ENCODE measurements at regions not wholly inside any gene's neighbourhood (a gene's known extent, or its start where the extent isn't known, plus 50 kb on each side); places are given as distances from the start of the nearest gene placed in this dataset.
"Not testable (repeated sequence)": the region's sequence is repeated elsewhere in the genome, so short reads cannot be mapped to it uniquely, and the experiment has no call there.

DNA sequence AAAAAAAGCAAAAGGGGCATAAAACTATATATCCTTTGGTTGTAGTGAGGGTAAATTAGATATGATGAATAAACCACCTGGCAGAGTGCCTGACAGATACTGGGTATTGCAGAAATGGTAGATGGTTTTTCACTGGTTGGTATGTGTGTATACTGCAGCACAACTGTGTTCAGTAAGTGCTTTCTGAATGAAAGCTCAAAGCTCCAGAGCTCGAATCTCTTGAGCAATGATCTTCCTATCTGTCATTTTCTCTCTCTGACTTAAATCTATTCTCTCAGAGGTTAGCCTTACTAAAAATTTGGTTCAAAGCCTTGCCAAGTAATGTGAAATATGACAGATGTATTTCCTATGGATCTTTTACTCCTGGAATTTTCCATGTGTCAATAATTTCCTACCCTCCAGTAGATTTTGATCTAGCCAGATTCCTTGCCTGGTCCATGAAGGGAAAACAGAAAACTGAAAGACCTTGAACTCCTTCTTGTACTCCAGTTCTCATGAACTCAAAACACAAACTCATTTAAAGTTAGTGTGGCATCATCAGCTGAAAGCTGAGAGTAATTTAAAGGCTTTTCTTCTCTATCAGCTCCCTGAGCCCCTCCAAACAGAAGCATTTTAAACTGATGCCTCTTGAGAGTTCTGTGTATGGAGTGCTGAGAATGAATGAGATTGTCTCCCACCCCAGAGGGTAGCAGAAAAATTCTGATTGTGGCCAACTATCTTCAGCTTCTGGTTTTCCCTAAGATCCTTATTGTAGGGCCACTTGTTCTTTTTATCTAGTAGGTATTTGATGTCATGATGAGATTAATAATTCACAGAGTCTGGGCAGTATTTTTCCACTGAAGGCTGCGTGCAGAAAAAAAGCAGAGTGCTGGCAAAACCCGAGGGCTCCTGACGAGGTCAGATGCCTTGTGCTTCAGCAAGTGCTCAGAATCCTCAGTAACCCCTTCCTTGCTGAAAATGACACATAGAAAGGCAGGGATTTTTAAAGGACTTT, 363.4 kb upstream of the BOD1L1 start:
- H3K4me1 ChIP-seq (ENCODE audit: insufficient read depth, insufficient read length): no peaks in the 10 kb centered on the region
- H3K9me3 ChIP-seq (ENCODE audit: insufficient read depth, low read length): no peaks in the 10 kb centered on the region
- TF ChIP-seq SUZ12 (IDR thresholded peaks at IDR 0.05; ENCODE audit: extremely low read depth, insufficient read depth, insufficient read length) (no peak), YY1 (IDR thresholded peaks at IDR 0.05; ENCODE audit: insufficient read depth, insufficient read length) (no peak), ZNF274 (IDR thresholded peaks at IDR 0.05; ENCODE audit: low read depth, low read length) (no peak)
- DNase-seq (ENCODE audit: low read depth, low spot score): no peak
- H3K9ac ChIP-seq (ENCODE audit: insufficient read length, low read depth): no peak overlapping the region
- H3K4me3 ChIP-seq (ENCODE audit: insufficient read length, low read depth): no peak overlapping the region
- H3K36me3 ChIP-seq (ENCODE audit: insufficient read depth, insufficient read length, low read length): no peaks in the 10 kb centered on the region
- no peaks in the 10 kb centered on the region for H3K27me3 ChIP-seq (ENCODE audit: insufficient read depth, insufficient read length)

DNA sequence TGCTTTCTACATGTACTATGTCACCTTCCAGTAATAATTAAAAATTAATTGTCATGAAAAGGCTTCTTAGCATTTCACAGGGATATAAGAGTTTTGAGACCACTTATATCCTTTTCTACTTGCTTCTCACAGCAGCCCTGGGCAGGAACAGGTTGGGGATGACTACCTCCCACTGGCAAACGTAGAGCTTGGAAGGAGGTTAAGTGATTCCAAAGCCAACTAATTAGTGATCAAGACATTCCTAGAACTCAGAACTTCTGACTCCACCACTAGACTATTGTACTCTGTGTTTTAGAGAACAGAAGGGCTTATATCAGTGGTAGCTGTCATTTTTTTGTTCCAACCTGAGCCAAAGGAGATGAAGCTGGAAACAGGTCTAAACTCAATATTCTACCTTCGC, 364.5 kb upstream of the BOD1L1 start:
- Histone ChIP-seq H3K36me3 (ENCODE audit: insufficient read depth, insufficient read length, low read length) (no peaks in the 10 kb centered on the region), H3K9ac (ENCODE audit: insufficient read length, low read depth) (no peak overlapping the region), H3K9me3 (ENCODE audit: insufficient read depth, low read length) (no peaks in the 10 kb centered on the region), H3K4me3 (ENCODE audit: insufficient read length, low read depth) (no peak overlapping the region), H3K27me3 (ENCODE audit: insufficient read depth, insufficient read length) (no peaks in the 10 kb centered on the region), H3K4me1 (ENCODE audit: insufficient read depth, insufficient read length) (no peaks in the 10 kb centered on the region)
- DNase-seq (ENCODE audit: low read depth, low spot score): no peak
- no peak for TF ChIP-seq YY1 (IDR thresholded peaks at IDR 0.05; ENCODE audit: insufficient read depth, insufficient read length)
- TF ChIP-seq SUZ12 (IDR thresholded peaks at IDR 0.05; ENCODE audit: extremely low read depth, insufficient read depth, insufficient read length): no peak
- TF ChIP-seq ZNF274 (IDR thresholded peaks at IDR 0.05; ENCODE audit: low read depth, low read length): no peak

DNA sequence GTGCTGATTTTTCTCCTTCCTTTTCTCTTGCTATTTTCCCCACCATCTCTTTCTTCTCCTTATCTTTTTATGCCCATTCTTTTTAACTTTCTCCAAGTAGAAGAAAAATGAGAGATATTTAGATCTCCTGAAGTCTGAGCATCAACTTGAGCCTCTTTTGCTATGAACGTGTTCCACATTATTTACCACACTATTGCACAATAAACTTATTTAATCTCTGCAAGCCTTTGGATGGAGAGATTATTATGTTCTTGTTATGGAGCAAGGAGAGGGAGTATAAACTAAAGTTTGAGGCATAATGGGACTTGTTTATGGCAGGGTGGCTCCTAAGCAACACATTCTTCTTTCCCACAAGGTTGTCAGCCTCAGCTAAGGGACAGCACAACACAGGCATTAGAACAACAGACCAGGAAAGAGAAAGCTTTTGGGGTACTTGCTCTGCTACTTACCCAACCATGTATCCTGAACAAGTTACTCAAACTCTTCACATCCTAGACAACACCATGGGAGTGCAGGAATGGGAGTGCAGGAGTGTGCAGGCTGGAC, 365.5 kb upstream of the BOD1L1 start:
- Histone ChIP-seq H3K4me1 (ENCODE audit: insufficient read depth, insufficient read length) (no peaks in the 10 kb centered on the region), H3K4me3 (ENCODE audit: insufficient read length, low read depth) (no peak overlapping the region), H3K27me3 (ENCODE audit: insufficient read depth, insufficient read length) (no peaks in the 10 kb centered on the region), H3K9me3 (ENCODE audit: insufficient read depth, low read length) (no peaks in the 10 kb centered on the region), H3K9ac (ENCODE audit: insufficient read length, low read depth) (no peak overlapping the region), H3K36me3 (ENCODE audit: insufficient read depth, insufficient read length, low read length) (no peaks in the 10 kb centered on the region)
- TF ChIP-seq SUZ12 (IDR thresholded peaks at IDR 0.05; ENCODE audit: extremely low read depth, insufficient read depth, insufficient read length) (no peak), ZNF274 (IDR thresholded peaks at IDR 0.05; ENCODE audit: low read depth, low read length) (no peak), YY1 (IDR thresholded peaks at IDR 0.05; ENCODE audit: insufficient read depth, insufficient read length) (no peak)
- DNase-seq (ENCODE audit: low read depth, low spot score): no peak

DNA sequence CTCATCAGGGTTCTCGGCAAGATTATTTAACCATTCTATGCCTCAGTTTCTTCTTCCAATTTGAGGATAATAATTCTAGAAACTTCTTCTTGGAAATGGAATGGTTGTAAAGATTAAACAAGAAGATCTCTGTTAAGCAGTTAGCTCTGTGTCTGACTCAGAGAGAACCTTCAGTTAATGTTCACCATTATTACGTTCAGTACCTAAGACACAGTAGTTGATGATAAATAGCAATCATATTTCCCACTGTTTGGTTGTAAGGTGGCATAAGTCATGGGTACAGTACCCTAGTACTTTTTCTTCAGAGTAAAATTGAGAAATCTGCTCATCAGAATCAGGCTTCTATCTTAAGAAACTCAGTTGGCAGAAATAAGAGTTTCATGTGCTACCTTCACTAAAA, 366.5 kb upstream of the BOD1L1 start:
- Histone ChIP-seq H3K9ac (ENCODE audit: insufficient read length, low read depth) (no peak overlapping the region), H3K9me3 (ENCODE audit: insufficient read depth, low read length) (no peaks in the 10 kb centered on the region), H3K36me3 (ENCODE audit: insufficient read depth, insufficient read length, low read length) (no peaks in the 10 kb centered on the region), H3K4me3 (ENCODE audit: insufficient read length, low read depth) (no peak overlapping the region), H3K4me1 (ENCODE audit: insufficient read depth, insufficient read length) (no peaks in the 10 kb centered on the region), H3K27me3 (ENCODE audit: insufficient read depth, insufficient read length) (no peaks in the 10 kb centered on the region)
- no peak for TF ChIP-seq ZNF274 (IDR thresholded peaks at IDR 0.05; ENCODE audit: low read depth, low read length)
- no peak for TF ChIP-seq SUZ12 (IDR thresholded peaks at IDR 0.05; ENCODE audit: extremely low read depth, insufficient read depth, insufficient read length)
- no peak for TF ChIP-seq YY1 (IDR thresholded peaks at IDR 0.05; ENCODE audit: insufficient read depth, insufficient read length)
- no peak for DNase-seq (ENCODE audit: low read depth, low spot score)

DNA sequence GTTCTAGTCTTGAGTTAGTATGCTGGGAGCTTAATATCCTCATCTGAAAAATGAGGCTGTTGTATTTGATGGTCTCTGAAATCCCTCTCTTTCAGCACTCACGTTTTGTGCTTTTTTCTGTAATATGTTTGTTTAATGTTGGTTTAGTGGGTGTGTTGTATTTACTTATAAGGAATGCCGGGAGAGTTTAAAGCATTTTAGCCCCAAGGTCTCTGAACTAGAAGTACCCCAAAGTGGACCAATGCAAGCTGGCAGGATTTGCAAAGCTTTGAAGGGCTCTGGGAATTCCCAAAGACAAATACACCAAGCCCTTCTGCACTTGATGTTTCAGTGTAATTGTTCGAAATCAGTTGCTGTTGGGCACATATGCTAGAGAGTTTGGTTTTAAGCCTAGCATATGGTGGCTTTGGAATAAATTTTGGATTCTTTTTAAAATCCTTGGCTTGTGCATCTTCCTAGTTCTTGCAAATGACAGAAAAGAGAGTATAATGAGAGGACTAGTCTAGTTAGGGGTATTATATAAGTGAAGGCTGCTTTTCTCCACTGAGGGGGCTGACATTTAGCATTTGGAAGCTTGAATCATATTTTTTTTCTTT, 371.4 kb upstream of the BOD1L1 start:
- Histone ChIP-seq H3K36me3 (ENCODE audit: insufficient read depth, insufficient read length, low read length) (no peaks in the 10 kb centered on the region), H3K4me3 (ENCODE audit: insufficient read length, low read depth) (no peak overlapping the region), H3K4me1 (ENCODE audit: insufficient read depth, insufficient read length) (no peaks in the 10 kb centered on the region), H3K9me3 (ENCODE audit: insufficient read depth, low read length) (peaks cover 26% of the 10 kb centered on the region), H3K9ac (ENCODE audit: insufficient read length, low read depth) (no peak overlapping the region), H3K27me3 (ENCODE audit: insufficient read depth, insufficient read length) (no peaks in the 10 kb centered on the region)
- TF ChIP-seq ZNF274 (IDR thresholded peaks at IDR 0.05; ENCODE audit: low read depth, low read length) (no peak), SUZ12 (IDR thresholded peaks at IDR 0.05; ENCODE audit: extremely low read depth, insufficient read depth, insufficient read length) (no peak), YY1 (IDR thresholded peaks at IDR 0.05; ENCODE audit: insufficient read depth, insufficient read length) (no peak)
- no peak for DNase-seq (ENCODE audit: low read depth, low spot score)

DNA sequence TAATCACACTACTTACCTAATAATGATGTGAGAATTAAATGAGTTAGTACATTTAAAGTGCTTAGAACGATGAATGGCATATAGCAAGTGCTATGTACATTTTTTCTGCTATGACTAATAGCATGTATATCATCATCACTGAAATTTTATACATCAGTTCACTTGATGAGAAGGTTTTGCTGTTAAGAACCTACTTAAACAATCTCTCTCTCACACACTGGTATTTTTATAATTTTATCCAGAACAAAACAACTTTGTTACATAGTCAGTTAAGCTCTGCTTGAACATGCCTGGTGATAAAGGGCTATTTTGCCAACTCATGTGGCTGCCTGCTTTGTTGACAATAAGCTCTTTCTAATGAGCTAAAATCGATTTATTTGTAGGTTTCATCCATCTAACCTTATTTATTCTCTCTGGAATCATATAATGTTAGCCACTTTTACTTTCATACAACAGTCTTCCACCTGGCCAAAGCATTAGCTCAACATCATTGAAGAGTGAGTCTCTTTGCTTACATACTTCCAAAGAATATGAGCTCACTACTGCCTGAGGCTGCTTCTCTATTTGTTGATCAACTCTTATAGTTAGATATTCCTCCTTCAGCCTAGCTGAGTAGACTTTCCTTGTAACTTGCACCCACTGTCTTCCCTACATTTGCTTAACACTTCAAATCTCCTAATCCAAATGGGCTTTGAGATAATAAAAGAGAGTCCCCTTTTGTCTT, 372.7 kb upstream of the BOD1L1 start:
- Histone ChIP-seq H3K9ac (ENCODE audit: insufficient read length, low read depth) (no peak overlapping the region), H3K4me1 (ENCODE audit: insufficient read depth, insufficient read length) (no peaks in the 10 kb centered on the region), H3K9me3 (ENCODE audit: insufficient read depth, low read length) (peaks cover 29% of the 10 kb centered on the region), H3K27me3 (ENCODE audit: insufficient read depth, insufficient read length) (no peaks in the 10 kb centered on the region), H3K4me3 (ENCODE audit: insufficient read length, low read depth) (no peak overlapping the region), H3K36me3 (ENCODE audit: insufficient read depth, insufficient read length, low read length) (no peaks in the 10 kb centered on the region)
- TF ChIP-seq ZNF274 (IDR thresholded peaks at IDR 0.05; ENCODE audit: low read depth, low read length): no peak
- no peak for TF ChIP-seq SUZ12 (IDR thresholded peaks at IDR 0.05; ENCODE audit: extremely low read depth, insufficient read depth, insufficient read length)
- no peak for TF ChIP-seq YY1 (IDR thresholded peaks at IDR 0.05; ENCODE audit: insufficient read depth, insufficient read length)
- no peak for DNase-seq (ENCODE audit: low read depth, low spot score)

DNA sequence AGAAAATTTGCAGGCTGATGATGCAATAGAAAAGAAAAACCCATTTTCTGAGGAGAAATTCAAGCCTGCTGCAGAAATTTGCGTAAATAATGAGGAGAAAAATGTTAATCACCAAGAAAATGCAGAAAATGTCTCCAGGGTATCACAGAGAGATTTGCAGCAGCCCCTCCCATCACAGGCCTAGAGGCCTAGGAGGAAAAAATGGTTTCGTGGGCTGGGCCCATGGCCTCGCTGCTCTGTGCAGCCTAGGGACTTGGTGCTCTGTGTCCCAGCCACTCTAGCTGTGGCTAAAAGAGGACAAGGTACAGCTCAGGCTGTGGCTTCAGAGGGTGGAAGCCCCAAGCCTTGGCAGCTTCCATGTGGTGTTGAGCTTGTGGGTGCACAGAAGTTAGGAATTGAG, 374.8 kb upstream of the BOD1L1 start:
- H3K36me3 ChIP-seq (ENCODE audit: insufficient read depth, insufficient read length, low read length); H3K27me3 ChIP-seq (ENCODE audit: insufficient read depth, insufficient read length); H3K4me3 ChIP-seq (ENCODE audit: insufficient read length, low read depth); DNase-seq (ENCODE audit: low read depth, low spot score); H3K9ac ChIP-seq (ENCODE audit: insufficient read length, low read depth); H3K4me1 ChIP-seq (ENCODE audit: insufficient read depth, insufficient read length): not testable (repeated sequence)
- H3K9me3 ChIP-seq (ENCODE audit: insufficient read depth, low read length): peaks cover 29% of the 10 kb centered on the region

Data from NT2/D1 (cell line).